Mesendoderm (in vitro differentiated cells): ENCODE measurements at regions not wholly inside any gene's neighbourhood (a gene's known extent, or its start where the extent isn't known, plus 50 kb on each side); places are given as distances from the start of the nearest gene placed in this dataset.

Source experiments
- DNase-seq: peaks from one replicate; pipeline ENCODE4 v3.0.0; 2013
- H2AK5ac ChIP-seq: 2 replicates; pipeline ENCODE4 v1.6.1; 2013; ENCODE audit warnings: low read length, inconsistent platforms
- H2BK120ac ChIP-seq: 2 replicates; pipeline ENCODE4 v1.6.1; 2013; ENCODE audit warnings: low read depth, mild to moderate bottlenecking, low read length, moderate library complexity, mixed read lengths
- H2BK15ac ChIP-seq: replicated peaks from 2 replicates; pipeline ENCODE4 v1.6.1; 2013; ENCODE audit warnings: low read depth, mild to moderate bottlenecking, moderate library complexity
- H2BK5ac ChIP-seq: 2 replicates; pipeline ENCODE4 v1.6.1; 2013; ENCODE audit warnings: low read length, inconsistent platforms
- H3K18ac ChIP-seq: 2 replicates; pipeline ENCODE4 v1.6.1; 2013; ENCODE audit warnings: mild to moderate bottlenecking, low read length, mixed read lengths
- H3K23ac ChIP-seq: one replicate; pipeline ENCODE4 v1.6.1; 2013; ENCODE audit warnings: low read length
- H3K27ac ChIP-seq: 2 replicates; pipeline ENCODE4 v1.5.1; 2013; ENCODE audit warnings: low read depth, mild to moderate bottlenecking, inconsistent platforms, low read length, moderate library complexity
- H3K27me3 ChIP-seq: 2 replicates; pipeline ENCODE4 v1.6.1; 2013; ENCODE audit warnings: low read length, control low read depth, mild to moderate bottlenecking, inconsistent platforms; ENCODE audit not compliant: insufficient read depth, poor library complexity
- H3K36me3 ChIP-seq: 2 replicates; pipeline ENCODE4 v1.6.1; 2013; ENCODE audit warnings: low read length, inconsistent platforms; ENCODE audit not compliant: control insufficient read depth, insufficient read depth
- H3K4ac ChIP-seq: one replicate; pipeline ENCODE4 v1.6.1; 2013; ENCODE audit warnings: low read depth, mild to moderate bottlenecking, low read length, moderate library complexity
- H3K4me1 ChIP-seq: 2 replicates; pipeline ENCODE4 v1.6.1; 2013; ENCODE audit warnings: low read depth, low read length, inconsistent platforms; ENCODE audit not compliant: control insufficient read depth
- H3K4me2 ChIP-seq: 2 replicates; pipeline ENCODE4 v1.6.1; 2013; ENCODE audit warnings: low read length
- H3K4me3 ChIP-seq: 2 replicates; pipeline ENCODE4 v1.5.1; 2013; ENCODE audit warnings: mild to moderate bottlenecking, low read length
- H3K56ac ChIP-seq: one replicate; pipeline ENCODE4 v1.6.1; 2013; ENCODE audit warnings: low read length
- H3K79me1 ChIP-seq: 2 replicates; pipeline ENCODE4 v1.6.1; 2013; ENCODE audit warnings: low read length, inconsistent platforms
- H3K79me2 ChIP-seq: 2 replicates; pipeline ENCODE4 v1.6.1; 2013; ENCODE audit warnings: mild to moderate bottlenecking, low read length; ENCODE audit not compliant: control insufficient read depth, insufficient read depth
- H3K9ac ChIP-seq: 2 replicates; pipeline ENCODE4 v1.6.1; 2013; ENCODE audit warnings: low read length, inconsistent platforms
- H4K5ac ChIP-seq: one replicate; pipeline ENCODE4 v1.6.1; 2013; ENCODE audit warnings: low read length
- H4K8ac ChIP-seq: one replicate; pipeline ENCODE4 v1.6.1; 2013; ENCODE audit warnings: low read depth, mild to moderate bottlenecking, control low read depth, low read length, moderate library complexity
- WGBS: extraction: QIAGEN DNeasy Blood & Tissue Kit; methylation state at CpG from one replicate; pipeline ENCODE4 v1.1.7; 2013; ENCODE audit warnings: low lambda C conversion rate, missing lambda C conversion rate; ENCODE audit not compliant: insufficient coverage; ENCODE audit errors: extremely low coverage; 5-methylcytosine and 5-hydroxymethylcytosine counted together

- no peak overlapping the region for H3K27ac ChIP-seq
- H3K79me1 ChIP-seq = no peaks in the 10 kb centered on the region
- no peak for DNase-seq
- no peak overlapping the region for H4K8ac ChIP-seq
- no peaks in the 10 kb centered on the region for H3K27me3 ChIP-seq
- H4K5ac ChIP-seq = no peak overlapping the region
- H2BK5ac ChIP-seq = no peak overlapping the region
- no peak overlapping the region for H3K18ac ChIP-seq
- no peak overlapping the region for H2BK120ac ChIP-seq
- H3K56ac ChIP-seq = no peak overlapping the region
- H2BK15ac ChIP-seq = no peak overlapping the region
- H3K4ac ChIP-seq = no peak overlapping the region
- no peaks in the 10 kb centered on the region for H3K36me3 ChIP-seq
- H3K4me1 ChIP-seq = no peaks in the 10 kb centered on the region
- H3K4me3 ChIP-seq = no peak overlapping the region
- no peak overlapping the region for H3K4me2 ChIP-seq
- no peaks in the 10 kb centered on the region for H3K79me2 ChIP-seq
- H3K23ac ChIP-seq = no peak overlapping the region
- H3K9ac ChIP-seq = no peak overlapping the region
- no peak overlapping the region for H2AK5ac ChIP-seq
- no CpG with 5 or more reads among the region's 6 CpGs for WGBS
Measured at GRCh38 chr10:127827354-127828140, 65.2 kb downstream of the CLRN3 start.
